Upper lobe of left lung (tissue), 6 donors: ENCODE measurements at regions not wholly inside any gene's neighbourhood (a gene's known extent, or its start where the extent isn't known, plus 50 kb on each side); places are given as distances from the start of the nearest gene placed in this dataset.

Experiments
- ATAC-seq, 2 donors: fragments of 200-7000 bp; cut with Tn5 transposase; one replicate each; pipeline ENCODE4 v1.9.1; 2022; ENCODE audit warnings: mild to moderate bottlenecking in 2 of 2, moderate library complexity in 2 of 2; ENCODE audit not compliant: low FRiP score in 2 of 2
- DNase-seq, 2 donors: peaks; one replicate each; pipeline ENCODE4 v3.0.0-alpha.2; 2019 to 2020
- H3K27ac ChIP-seq, 4 donors: fragments of 200-600 bp; sonication (generic); one replicate each; pipeline ENCODE4 v1.5.1; 2016 to 2019
- H3K27me3 ChIP-seq, 4 donors: fragments of 200-600 bp; sonication (generic); one replicate each; pipeline ENCODE4 v1.5.1; 2017 to 2019
- H3K36me3 ChIP-seq, 4 donors: fragments of 200-600 bp; sonication (generic); one replicate each; pipeline ENCODE4 v1.5.1; 2016 to 2019
- H3K4me1 ChIP-seq, 4 donors: fragments of 200-600 bp; sonication (generic); one replicate each; pipeline ENCODE4 v1.5.1; 2018 to 2019
- H3K4me3 ChIP-seq, 4 donors: fragments of 200-600 bp; sonication (generic); one replicate each; pipeline ENCODE4 v1.5.1; 2017 to 2019; ENCODE audit warnings: mild to moderate bottlenecking in 2 of 4, moderate library complexity in 1 of 4
- H3K9me3 ChIP-seq, 4 donors: fragments of 200-600 bp; sonication (generic); one replicate each; pipeline ENCODE4 v1.5.1; 2018 to 2019
- CTCF ChIP-seq, 6 experiments: fragments of 450-650 bp in 4 of 6; fragments of 200-600 bp in 2 of 6; sonication (generic) in 2 of 6; IDR thresholded peaks; one replicate each; pipeline ENCODE4 v1.5.1; 2016 to 2019; ENCODE audit warnings: antibody characterized with exemption in 6 of 6
- EP300 ChIP-seq, 4 donors: sonication (generic); formaldehyde crosslinking; IDR thresholded peaks; one replicate each; pipeline ENCODE4 v1.5.1; 2017; ENCODE audit warnings: antibody characterized with exemption in 4 of 4, control low read depth in 2 of 4
- POLR2A ChIP-seq, 4 donors: fragments of 450-650 bp; IDR thresholded peaks; one replicate each; pipeline ENCODE4 v1.5.1; 2016 to 2017; ENCODE audit warnings: antibody characterized with exemption in 4 of 4, mild to moderate bottlenecking in 2 of 4
- POLR2AphosphoS5 ChIP-seq, 2 donors: sonication (generic); formaldehyde crosslinking; IDR thresholded peaks; one replicate each; pipeline ENCODE4 v1.5.1; 2017; ENCODE audit warnings: antibody characterized with exemption in 2 of 2
- WGBS, 2 donors: methylation state at CpG; one replicate each; pipeline ENCODE4 v1.1.5; 2017 to 2018; 5-methylcytosine and 5-hydroxymethylcytosine counted together
- donor health status: DM: no; HTN: no; CAD: no; lungs with moderate emphysema.
- donor health status: DM: no; HTN: yes; CAD: no; lungs with severe emphysema.

GRCh38 chr13:44088991-44089413, 209.3 kb downstream of the LACC1 start:
- Histone ChIP-seq H3K27me3 (no peaks in the 10 kb centered on the region), H3K36me3 (no peaks in the 10 kb centered on the region), H3K4me3 (no peak overlapping the region), H3K27ac (no peak overlapping the region), H3K9me3 (no peaks in the 10 kb centered on the region), H3K4me1 (peaks cover 0 to 3% (median 0%) of the 10 kb centered on the region in 4 donors)
- 59 to 84% methylated on average over 4 of the region's 4 CpGs for WGBS, 2 donors
- TF ChIP-seq CTCF (IDR thresholded peaks at IDR 0.05) (no peak), POLR2AphosphoS5 (IDR thresholded peaks at IDR 0.05) (no peak), POLR2A (IDR thresholded peaks at IDR 0.05) (no peak), EP300 (IDR thresholded peaks at IDR 0.05) (no peak)
- ATAC-seq, result no peak
- DNase-seq, result no peak

- Histone ChIP-seq H3K4me3 (no peak overlapping the region), H3K27me3 (no peaks in the 10 kb centered on the region), H3K36me3 (no peaks in the 10 kb centered on the region), H3K4me1 (peaks cover 0 to 3% (median 0%) of the 10 kb centered on the region in 4 donors), H3K9me3 (no peaks in the 10 kb centered on the region), H3K27ac (no peak overlapping the region)
- DNase-seq (no peak), ATAC-seq (no peak)
- TF ChIP-seq POLR2A (IDR thresholded peaks at IDR 0.05) (no peak), CTCF (IDR thresholded peaks at IDR 0.05) (no peak), POLR2AphosphoS5 (IDR thresholded peaks at IDR 0.05) (no peak), EP300 (IDR thresholded peaks at IDR 0.05) (no peak)
- 83 to 89% methylated on average over 2 of the region's 2 CpGs for WGBS, 2 donors
These were observed 209.7 kb downstream of the LACC1 start for GRCh38 chr13:44089452-44089851.

- no peaks in the 10 kb centered on the region for H3K27me3 ChIP-seq
- H3K27ac ChIP-seq, result no peak overlapping the region
- TF ChIP-seq CTCF (IDR thresholded peaks at IDR 0.05), result no peak
- no peak for TF ChIP-seq POLR2A (IDR thresholded peaks at IDR 0.05)
- TF ChIP-seq EP300 (IDR thresholded peaks at IDR 0.05), result no peak
- no peak for TF ChIP-seq POLR2AphosphoS5 (IDR thresholded peaks at IDR 0.05)
- DNase-seq (no peak), ATAC-seq (no peak)
- H3K4me3 ChIP-seq, result no peak overlapping the region
- WGBS, 2 donors, result 87 to 89% methylated on average over 4 of the region's 4 CpGs
- peaks cover 0 to 3% (median 0%) of the 10 kb centered on the region in 4 donors for H3K4me1 ChIP-seq
- H3K9me3 ChIP-seq, result no peaks in the 10 kb centered on the region
- H3K36me3 ChIP-seq, result no peaks in the 10 kb centered on the region
These were observed 212.6 kb downstream of the LACC1 start for GRCh38 chr13:44092078-44092970.

GRCh38 chr13:44093607-44094564, 214.2 kb downstream of the LACC1 start:
- Histone ChIP-seq H3K4me1 (peaks cover 0 to 3% (median 0%) of the 10 kb centered on the region in 4 donors), H3K9me3 (no peaks in the 10 kb centered on the region), H3K27ac (no peak overlapping the region), H3K4me3 (no peak overlapping the region), H3K27me3 (no peaks in the 10 kb centered on the region), H3K36me3 (no peaks in the 10 kb centered on the region)
- TF ChIP-seq POLR2AphosphoS5 (IDR thresholded peaks at IDR 0.05) (no peak), EP300 (IDR thresholded peaks at IDR 0.05) (peak in 2 of 4 donors; percentile 3 to 16), CTCF (IDR thresholded peaks at IDR 0.05) (no peak)
- no peak for ATAC-seq
- 59 to 62% methylated on average over 4 of the region's 4 CpGs for WGBS, 2 donors
- DNase-seq, result no peak
